OCI-LY3 (cell line): ENCODE measurements at regions not wholly inside any gene's neighbourhood (a gene's known extent, or its start where the extent isn't known, plus 50 kb on each side); places are given as distances from the start of the nearest gene placed in this dataset.

ENCODE experiments used
- EZH2phosphoT487 ChIP-seq: fragments of 200-600 bp; shearing (Covaris generic); IDR thresholded peaks from 2 replicates; pipeline ENCODE4 v1.6.1; 2018; ENCODE audit warnings: antibody characterized with exemption, mixed run types, low read depth
- TF ChIP-seq, protein P1 (sequence below): fragments of 200-600, 300-600 bp; sonication (generic); IDR thresholded peaks from 2 replicates; pipeline ENCODE4 v1.5.1; 2014; ENCODE audit warnings: antibody characterized with exemption, low read length, low read depth

DNA sequence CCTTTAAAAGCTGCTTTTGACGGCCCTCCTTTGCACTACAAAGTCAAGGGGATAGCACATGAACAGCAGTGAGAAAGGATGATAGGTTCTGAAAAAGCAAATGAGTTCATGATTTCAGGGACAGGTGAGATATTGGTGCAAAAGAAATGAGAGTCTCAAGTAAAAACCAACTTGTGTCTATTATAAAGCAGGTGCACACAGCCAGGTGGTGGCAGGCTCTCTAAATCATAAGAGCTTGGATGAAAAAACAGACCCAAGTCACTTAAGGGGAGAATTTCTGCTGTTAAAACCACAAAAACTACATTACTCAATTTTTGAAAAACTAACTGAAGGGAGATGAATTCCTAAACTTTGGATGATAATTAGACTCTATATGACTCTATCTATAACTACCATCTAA is 201.5 kb downstream of the SP3 start:
- TF ChIP-seq, protein P1, sequence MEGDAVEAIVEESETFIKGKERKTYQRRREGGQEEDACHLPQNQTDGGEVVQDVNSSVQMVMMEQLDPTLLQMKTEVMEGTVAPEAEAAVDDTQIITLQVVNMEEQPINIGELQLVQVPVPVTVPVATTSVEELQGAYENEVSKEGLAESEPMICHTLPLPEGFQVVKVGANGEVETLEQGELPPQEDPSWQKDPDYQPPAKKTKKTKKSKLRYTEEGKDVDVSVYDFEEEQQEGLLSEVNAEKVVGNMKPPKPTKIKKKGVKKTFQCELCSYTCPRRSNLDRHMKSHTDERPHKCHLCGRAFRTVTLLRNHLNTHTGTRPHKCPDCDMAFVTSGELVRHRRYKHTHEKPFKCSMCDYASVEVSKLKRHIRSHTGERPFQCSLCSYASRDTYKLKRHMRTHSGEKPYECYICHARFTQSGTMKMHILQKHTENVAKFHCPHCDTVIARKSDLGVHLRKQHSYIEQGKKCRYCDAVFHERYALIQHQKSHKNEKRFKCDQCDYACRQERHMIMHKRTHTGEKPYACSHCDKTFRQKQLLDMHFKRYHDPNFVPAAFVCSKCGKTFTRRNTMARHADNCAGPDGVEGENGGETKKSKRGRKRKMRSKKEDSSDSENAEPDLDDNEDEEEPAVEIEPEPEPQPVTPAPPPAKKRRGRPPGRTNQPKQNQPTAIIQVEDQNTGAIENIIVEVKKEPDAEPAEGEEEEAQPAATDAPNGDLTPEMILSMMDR, result peak; percentile 41
- no peak for TF ChIP-seq EZH2phosphoT487
